Tibial artery (tissue), 4 donors: ENCODE measurements at regions not wholly inside any gene's neighbourhood (a gene's known extent, or its start where the extent isn't known, plus 50 kb on each side); places are given as distances from the start of the nearest gene placed in this dataset.
"Not testable (repeated sequence)": the region's sequence is repeated elsewhere in the genome, so short reads cannot be mapped to it uniquely, and the experiment has no call there.

ENCODE experiments used
- DNase-seq, 2 donors: peaks; one replicate each; pipeline ENCODE4 v3.0.0-alpha.2; 2019
- H3K27ac ChIP-seq, 2 donors: fragments of 200-600 bp; sonication (generic) in 1 of 2; 1 replicate in 1 of 2; 2 replicates in 1 of 2; pipeline ENCODE4 v1.5.1; 2018 to 2019; ENCODE audit warnings: mild to moderate bottlenecking in 1 of 2
- H3K27me3 ChIP-seq, 2 donors: fragments of 200-600 bp; sonication (generic) in 1 of 2; one replicate each; pipeline versions ENCODE4 v1.5.1 to v1.6.0; 2016 to 2019
- H3K36me3 ChIP-seq, 3 donors: fragments of 200-600 bp; sonication (generic) in 2 of 3; one replicate each; pipeline ENCODE4 v1.5.1; 2016 to 2019; ENCODE audit warnings: mild to moderate bottlenecking in 2 of 3
- H3K4me1 ChIP-seq, 4 donors: fragments of 200-600 bp; sonication (generic) in 2 of 4; 1 replicate in 3 of 4; 2 replicates in 1 of 4; pipeline ENCODE4 v1.5.1; 2016 to 2019
- H3K4me3 ChIP-seq, 2 donors: fragments of 200-600 bp; sonication (generic) in 1 of 2; 1 replicate in 1 of 2; 2 replicates in 1 of 2; pipeline ENCODE4 v1.5.1; 2018 to 2019; ENCODE audit warnings: mild to moderate bottlenecking in 2 of 2
- H3K9me3 ChIP-seq, 3 donors: fragments of 200-600 bp; sonication (generic) in 1 of 3; one replicate each; pipeline ENCODE4 v1.5.1; 2016 to 2019
- intact Hi-C: fragments of 100-400 bp; cut with DNase I; formaldehyde crosslinking; loops from one replicate; pipeline ENCODE4 v1.15.0; 2023; ENCODE audit warnings: low total_unique reads
- TF ChIP-seq, protein P1 (sequence below), 2 experiments: fragments of 200-600 bp in 1 of 2; fragments of 450-650 bp in 1 of 2; IDR thresholded peaks; one replicate each; pipeline ENCODE4 v1.5.1; 2017 to 2019; ENCODE audit warnings: antibody characterized with exemption in 2 of 2, mild to moderate bottlenecking in 1 of 2, moderate library complexity in 1 of 2

DNA sequence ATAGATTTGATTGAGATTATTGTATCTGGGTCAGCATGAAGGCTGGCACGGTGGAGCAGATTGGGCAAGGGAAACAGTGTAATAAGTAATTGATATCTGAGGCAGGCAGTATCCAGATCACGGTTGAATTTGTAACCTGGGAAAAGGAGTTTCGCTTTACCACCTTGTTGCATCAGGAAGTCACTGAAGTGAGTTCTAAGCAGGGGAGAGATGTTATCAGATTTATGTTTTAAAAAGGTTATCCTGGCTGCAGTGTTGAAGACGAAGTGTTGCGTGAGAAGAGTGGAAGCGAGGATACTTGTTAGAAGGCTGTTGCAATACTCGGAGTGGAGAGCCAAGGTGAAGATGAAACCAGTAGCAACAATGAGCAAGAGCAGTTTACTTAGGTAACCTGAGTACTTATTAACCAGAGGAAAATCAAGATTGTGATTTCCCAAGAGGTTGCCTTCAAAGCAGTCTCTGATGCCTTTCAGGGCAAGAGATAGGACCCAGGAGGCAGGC is 77.8 kb downstream of the LHX9 start:
- intact Hi-C loops, result no loop called here
- DNase-seq, result no peak
- no peak overlapping the region for H3K27ac ChIP-seq

DNA sequence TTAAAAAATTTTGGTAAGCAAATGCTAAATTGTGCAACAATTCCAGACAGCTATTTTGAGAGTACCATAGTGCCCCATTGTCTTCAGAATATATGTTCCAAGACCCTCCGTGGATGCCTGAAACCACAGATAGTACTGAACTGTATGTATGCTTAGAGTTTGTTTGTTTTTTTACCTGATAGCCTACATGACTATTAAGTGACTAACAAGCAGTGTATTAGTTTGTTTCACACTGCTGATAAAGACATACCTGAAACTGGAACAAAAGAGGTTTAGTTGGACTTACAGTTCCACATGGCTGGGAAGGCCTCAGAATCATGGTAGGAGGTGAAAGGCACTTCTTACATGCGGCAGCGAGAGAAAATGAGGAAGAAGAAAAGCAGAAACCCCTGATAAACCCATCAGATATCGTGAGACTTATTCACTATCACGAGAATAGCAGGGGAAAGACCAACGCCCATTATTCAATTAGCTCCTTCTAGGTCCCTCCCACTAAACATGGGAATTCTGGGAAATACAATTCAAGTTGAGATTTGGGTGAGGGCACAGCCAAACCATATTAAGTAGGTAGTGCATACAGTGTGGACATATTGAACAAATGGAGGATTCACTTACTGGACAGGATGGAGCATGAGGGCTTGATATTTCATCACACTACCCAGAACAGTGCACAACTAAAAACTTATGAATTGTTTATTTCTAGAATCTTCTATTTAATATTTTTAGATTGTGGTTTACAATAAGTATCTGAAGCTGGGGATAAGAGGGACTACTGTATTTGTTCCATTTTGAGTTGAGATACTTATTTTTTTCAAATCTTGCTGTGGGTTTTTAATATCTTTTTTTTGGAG is 78.5 kb downstream of the LHX9 start:
- H3K27me3 ChIP-seq, result no peaks in the 10 kb centered on the region
- TF ChIP-seq, protein P1, sequence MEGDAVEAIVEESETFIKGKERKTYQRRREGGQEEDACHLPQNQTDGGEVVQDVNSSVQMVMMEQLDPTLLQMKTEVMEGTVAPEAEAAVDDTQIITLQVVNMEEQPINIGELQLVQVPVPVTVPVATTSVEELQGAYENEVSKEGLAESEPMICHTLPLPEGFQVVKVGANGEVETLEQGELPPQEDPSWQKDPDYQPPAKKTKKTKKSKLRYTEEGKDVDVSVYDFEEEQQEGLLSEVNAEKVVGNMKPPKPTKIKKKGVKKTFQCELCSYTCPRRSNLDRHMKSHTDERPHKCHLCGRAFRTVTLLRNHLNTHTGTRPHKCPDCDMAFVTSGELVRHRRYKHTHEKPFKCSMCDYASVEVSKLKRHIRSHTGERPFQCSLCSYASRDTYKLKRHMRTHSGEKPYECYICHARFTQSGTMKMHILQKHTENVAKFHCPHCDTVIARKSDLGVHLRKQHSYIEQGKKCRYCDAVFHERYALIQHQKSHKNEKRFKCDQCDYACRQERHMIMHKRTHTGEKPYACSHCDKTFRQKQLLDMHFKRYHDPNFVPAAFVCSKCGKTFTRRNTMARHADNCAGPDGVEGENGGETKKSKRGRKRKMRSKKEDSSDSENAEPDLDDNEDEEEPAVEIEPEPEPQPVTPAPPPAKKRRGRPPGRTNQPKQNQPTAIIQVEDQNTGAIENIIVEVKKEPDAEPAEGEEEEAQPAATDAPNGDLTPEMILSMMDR (IDR thresholded peaks at IDR 0.05), result no peak
- no peaks in the 10 kb centered on the region for H3K4me1 ChIP-seq
- no peak overlapping the region for H3K27ac ChIP-seq
- H3K9me3 ChIP-seq, result no peaks in the 10 kb centered on the region
- no peak for DNase-seq
- H3K4me3 ChIP-seq, result no peak overlapping the region
- intact Hi-C loops, result no loop called here
- H3K36me3 ChIP-seq, result no peaks in the 10 kb centered on the region

More for the DNA sequence above, 77.8 kb downstream of the LHX9 start:
- H3K9me3 ChIP-seq, result no peaks in the 10 kb centered on the region
- H3K36me3 ChIP-seq, result no peaks in the 10 kb centered on the region
- TF ChIP-seq, protein P1 (IDR thresholded peaks at IDR 0.05), result no peak
- H3K27me3 ChIP-seq, result no peaks in the 10 kb centered on the region
- H3K4me3 ChIP-seq, result no peak overlapping the region
- no peaks in the 10 kb centered on the region for H3K4me1 ChIP-seq

DNA sequence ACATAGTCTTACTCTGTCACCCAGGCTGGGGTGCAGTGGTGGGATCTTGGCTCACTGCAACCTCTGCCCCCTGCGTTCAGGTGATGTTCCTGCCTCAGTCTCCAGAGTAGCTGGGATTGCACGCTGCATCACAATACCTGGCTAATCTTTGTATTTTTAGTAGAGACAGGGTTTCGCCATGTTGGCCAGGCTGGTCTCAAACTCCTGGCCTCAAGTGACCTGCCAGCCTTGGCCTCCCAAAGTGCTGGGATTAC is 79.0 kb downstream of the LHX9 start:
- H3K9me3 ChIP-seq, H3K27ac ChIP-seq, H3K36me3 ChIP-seq, H3K4me1 ChIP-seq, intact Hi-C loops, H3K4me3 ChIP-seq, H3K27me3 ChIP-seq, DNase-seq: not testable (repeated sequence)

DNA sequence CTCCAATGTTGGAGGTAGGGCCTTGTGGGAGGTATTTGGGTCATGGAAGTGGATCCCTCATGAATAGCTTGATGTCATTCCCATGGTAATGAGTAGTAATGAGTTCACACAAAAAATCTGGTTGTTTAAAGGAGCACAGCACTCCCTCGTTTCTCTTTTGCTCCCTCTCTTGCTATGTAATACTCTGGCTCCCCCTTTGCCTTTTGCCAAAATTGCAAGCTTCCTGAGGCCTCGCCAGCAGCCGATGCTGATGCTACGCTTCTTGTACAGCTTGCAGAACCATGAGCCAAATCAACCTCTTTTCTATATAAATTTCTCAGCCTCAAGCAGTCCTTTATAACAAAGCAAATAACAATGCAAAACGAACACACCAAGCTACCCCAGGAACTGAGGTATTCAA is 80.9 kb downstream of the LHX9 start:
- intact Hi-C loops, result no loop called here
- H3K27me3 ChIP-seq, result no peaks in the 10 kb centered on the region
- TF ChIP-seq, protein P1 (IDR thresholded peaks at IDR 0.05), result no peak
- H3K4me3 ChIP-seq, result no peak overlapping the region
- H3K36me3 ChIP-seq, result no peaks in the 10 kb centered on the region
- H3K4me1 ChIP-seq, result no peaks in the 10 kb centered on the region
- H3K27ac ChIP-seq, result no peak overlapping the region
- H3K9me3 ChIP-seq, result no peaks in the 10 kb centered on the region
- DNase-seq, result no peak

DNA sequence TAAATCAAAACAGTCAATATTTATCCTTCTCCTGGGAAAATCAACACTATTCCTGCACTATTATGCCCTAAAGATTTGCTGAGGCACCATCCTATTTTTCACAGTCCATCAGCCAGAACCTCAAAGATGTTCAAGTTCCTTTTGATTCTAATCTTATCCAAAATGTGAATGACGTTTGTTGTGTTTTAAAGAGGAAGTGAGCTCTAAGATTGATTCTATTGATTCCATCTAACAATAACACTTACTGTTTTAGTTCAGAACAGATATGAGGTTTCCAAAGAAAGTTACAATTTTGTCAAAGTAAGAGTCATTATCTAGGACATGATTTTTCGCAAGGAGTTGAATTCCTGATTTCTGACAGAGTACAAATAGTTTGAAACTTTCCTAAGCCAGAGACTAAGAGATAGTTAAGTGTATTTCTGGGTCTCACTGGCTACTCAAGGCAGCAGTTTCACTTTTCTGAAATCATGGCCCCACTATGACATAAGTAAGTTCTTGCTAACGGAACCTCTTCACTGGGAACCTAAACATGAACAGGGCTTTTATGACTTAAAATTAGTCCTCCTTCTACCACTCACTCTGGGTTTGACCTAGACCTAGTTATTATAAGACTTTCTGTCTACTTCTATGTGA is 84.7 kb downstream of the LHX9 start:
- DNase-seq, result no peak
- H3K36me3 ChIP-seq, result no peaks in the 10 kb centered on the region
- no peaks in the 10 kb centered on the region for H3K9me3 ChIP-seq
- H3K27ac ChIP-seq, result no peak overlapping the region
- TF ChIP-seq, protein P1 (IDR thresholded peaks at IDR 0.05), result no peak
- H3K4me3 ChIP-seq, result no peak overlapping the region
- H3K4me1 ChIP-seq, result no peaks in the 10 kb centered on the region
- intact Hi-C loops, result no loop called here
- no peaks in the 10 kb centered on the region for H3K27me3 ChIP-seq

DNA sequence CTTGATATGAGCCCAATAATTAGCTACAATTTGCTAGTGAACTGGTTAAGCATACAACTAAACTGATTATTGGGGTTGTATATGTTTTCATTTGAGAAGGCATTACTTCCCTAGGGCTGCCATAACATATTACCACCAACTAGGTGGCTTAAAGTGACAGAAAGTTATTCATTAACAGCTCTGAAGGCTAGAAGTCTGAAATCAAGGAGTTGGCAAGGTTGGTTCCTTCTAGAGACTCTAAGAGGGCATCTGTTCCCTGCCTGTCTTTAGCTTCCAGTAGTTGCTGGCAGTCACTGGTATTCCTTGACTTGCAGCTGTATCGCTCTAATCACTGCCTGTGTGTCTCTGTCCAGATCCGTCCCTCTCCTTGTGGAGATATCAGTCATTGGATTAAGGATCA is 86.3 kb downstream of the LHX9 start:
- TF ChIP-seq, protein P1 (IDR thresholded peaks at IDR 0.05), result no peak
- no peaks in the 10 kb centered on the region for H3K27me3 ChIP-seq
- DNase-seq, result no peak
- H3K4me1 ChIP-seq, result no peaks in the 10 kb centered on the region
- no peak overlapping the region for H3K4me3 ChIP-seq
- intact Hi-C loops, result no loop called here
- no peak overlapping the region for H3K27ac ChIP-seq
- no peaks in the 10 kb centered on the region for H3K36me3 ChIP-seq
- H3K9me3 ChIP-seq, result no peaks in the 10 kb centered on the region
